DND-41 (cell line): ENCODE measurements at regions not wholly inside any gene's neighbourhood (a gene's known extent, or its start where the extent isn't known, plus 50 kb on each side); places are given as distances from the start of the nearest gene placed in this dataset.

Experiments
- EZH2 ChIP-seq: IDR thresholded peaks from 3 replicates; pipeline ENCODE4 v1.6.1; 2012; ENCODE audit warnings: borderline replicate concordance, low read depth, mild to moderate bottlenecking, moderate library complexity, low read length, inconsistent platforms; ENCODE audit not compliant: severe bottlenecking
- TF ChIP-seq, protein P1 (sequence below): IDR thresholded peaks from 2 replicates; pipeline ENCODE4 v1.5.1; 2012; ENCODE audit warnings: borderline replicate concordance, low read length, moderate library complexity, mild to moderate bottlenecking; ENCODE audit not compliant: poor library complexity, severe bottlenecking; ENCODE audit errors: extremely low read depth

DNA sequence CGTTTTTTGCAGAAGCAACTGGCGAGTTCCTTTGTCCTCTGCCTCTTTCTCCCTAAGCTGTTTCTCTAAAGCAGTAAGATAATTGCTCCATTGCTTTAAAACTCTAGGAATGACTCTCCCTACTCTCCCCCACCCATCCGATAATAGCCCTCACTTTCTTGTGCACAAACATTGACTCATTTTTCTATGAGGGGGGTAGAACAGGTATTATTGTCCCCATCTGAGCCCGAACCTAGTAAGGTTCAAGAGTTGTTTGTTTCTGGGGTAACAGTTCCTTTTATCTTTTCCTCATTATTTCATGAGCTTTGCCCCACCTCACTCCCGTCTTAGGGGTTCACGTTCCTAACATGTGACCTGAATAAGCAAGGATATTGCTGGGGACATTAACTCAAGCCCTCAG lies 190.6 kb downstream of the EMP1 start:
- TF ChIP-seq, protein P1, sequence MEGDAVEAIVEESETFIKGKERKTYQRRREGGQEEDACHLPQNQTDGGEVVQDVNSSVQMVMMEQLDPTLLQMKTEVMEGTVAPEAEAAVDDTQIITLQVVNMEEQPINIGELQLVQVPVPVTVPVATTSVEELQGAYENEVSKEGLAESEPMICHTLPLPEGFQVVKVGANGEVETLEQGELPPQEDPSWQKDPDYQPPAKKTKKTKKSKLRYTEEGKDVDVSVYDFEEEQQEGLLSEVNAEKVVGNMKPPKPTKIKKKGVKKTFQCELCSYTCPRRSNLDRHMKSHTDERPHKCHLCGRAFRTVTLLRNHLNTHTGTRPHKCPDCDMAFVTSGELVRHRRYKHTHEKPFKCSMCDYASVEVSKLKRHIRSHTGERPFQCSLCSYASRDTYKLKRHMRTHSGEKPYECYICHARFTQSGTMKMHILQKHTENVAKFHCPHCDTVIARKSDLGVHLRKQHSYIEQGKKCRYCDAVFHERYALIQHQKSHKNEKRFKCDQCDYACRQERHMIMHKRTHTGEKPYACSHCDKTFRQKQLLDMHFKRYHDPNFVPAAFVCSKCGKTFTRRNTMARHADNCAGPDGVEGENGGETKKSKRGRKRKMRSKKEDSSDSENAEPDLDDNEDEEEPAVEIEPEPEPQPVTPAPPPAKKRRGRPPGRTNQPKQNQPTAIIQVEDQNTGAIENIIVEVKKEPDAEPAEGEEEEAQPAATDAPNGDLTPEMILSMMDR: no peak
- TF ChIP-seq EZH2: no peak
